ENCODE measurements at regions not wholly inside any gene's neighbourhood (a gene's known extent, or its start where the extent isn't known, plus 50 kb on each side); places are given as distances from the start of the nearest gene placed in this dataset.

- DNase-seq (no peak), ATAC-seq (no peak)
- no peaks in the 10 kb centered on the region for H3K27me3 ChIP-seq (ENCODE audit: low read depth)
- H3K9me3 ChIP-seq: no peaks in the 10 kb centered on the region
- no peak overlapping the region for H3K27ac ChIP-seq
- intact Hi-C loops (cut with DNase I): no loop called here
- no peak overlapping the region for H3K4me3 ChIP-seq
- H3K36me3 ChIP-seq: no peaks in the 10 kb centered on the region
- peaks cover 11% of the 10 kb centered on the region for H3K4me1 ChIP-seq
- TF ChIP-seq CTCF (IDR thresholded peaks at IDR 0.05): no peak
Observed at GRCh38 chr5:124948754-124949275, 202.4 kb upstream of the ZNF608 start.

- no peaks in the 10 kb centered on the region for H3K27me3 ChIP-seq (ENCODE audit: low read depth)
- no peak overlapping the region for H3K27ac ChIP-seq
- H3K9me3 ChIP-seq: no peaks in the 10 kb centered on the region
- no peaks in the 10 kb centered on the region for H3K36me3 ChIP-seq
- peaks cover 11% of the 10 kb centered on the region for H3K4me1 ChIP-seq
- DNase-seq (no peak), ATAC-seq (no peak)
- no peak overlapping the region for H3K4me3 ChIP-seq
- TF ChIP-seq CTCF (IDR thresholded peaks at IDR 0.05): no peak
- intact Hi-C loops (cut with DNase I): no loop called here
Observed at GRCh38 chr5:124949862-124950261, 203.4 kb upstream of the ZNF608 start.

GRCh38 chr5:124951105-124951504 lies 204.7 kb upstream of the ZNF608 start:
- intact Hi-C loops (cut with DNase I): no loop called here
- ATAC-seq (no peak), DNase-seq (no peak)
- Histone ChIP-seq H3K27ac (no peak overlapping the region), H3K36me3 (no peaks in the 10 kb centered on the region), H3K27me3 (ENCODE audit: low read depth) (no peaks in the 10 kb centered on the region), H3K4me3 (no peak overlapping the region), H3K4me1 (peaks cover 11% of the 10 kb centered on the region), H3K9me3 (no peaks in the 10 kb centered on the region)
- no peak for TF ChIP-seq CTCF (IDR thresholded peaks at IDR 0.05)

- no peak for ATAC-seq
- intact Hi-C loops (cut with DNase I): no loop called here
Observed at GRCh38 chr5:124951661-124952060, 205.2 kb upstream of the ZNF608 start.

GRCh38 chr5:124952079-124952478 lies 205.6 kb upstream of the ZNF608 start:
- H3K9me3 ChIP-seq: no peaks in the 10 kb centered on the region
- peaks cover 11% of the 10 kb centered on the region for H3K4me1 ChIP-seq
- TF ChIP-seq CTCF (IDR thresholded peaks at IDR 0.05): no peak
- H3K36me3 ChIP-seq: no peaks in the 10 kb centered on the region
- no peak for DNase-seq
- ATAC-seq: peak in 1 of 2 donors; percentile 50
- no peak overlapping the region for H3K4me3 ChIP-seq
- intact Hi-C loops (cut with DNase I): no loop called here
- no peaks in the 10 kb centered on the region for H3K27me3 ChIP-seq (ENCODE audit: low read depth)
- no peak overlapping the region for H3K27ac ChIP-seq

More at GRCh38 chr5:124951661-124952060, 205.2 kb upstream of the ZNF608 start:
- no peaks in the 10 kb centered on the region for H3K9me3 ChIP-seq
- TF ChIP-seq CTCF (IDR thresholded peaks at IDR 0.05): no peak
- H3K27ac ChIP-seq: no peak overlapping the region
- no peak overlapping the region for H3K4me3 ChIP-seq
- peaks cover 11% of the 10 kb centered on the region for H3K4me1 ChIP-seq
- no peaks in the 10 kb centered on the region for H3K36me3 ChIP-seq
- no peaks in the 10 kb centered on the region for H3K27me3 ChIP-seq (ENCODE audit: low read depth)
- DNase-seq: no peak

- Histone ChIP-seq H3K4me3 (no peak overlapping the region), H3K27ac (no peak overlapping the region), H3K27me3 (ENCODE audit: low read depth) (no peaks in the 10 kb centered on the region), H3K9me3 (no peaks in the 10 kb centered on the region), H3K4me1 (peaks cover 11% of the 10 kb centered on the region), H3K36me3 (no peaks in the 10 kb centered on the region)
- intact Hi-C loops (cut with DNase I): no loop called here
- no peak for ATAC-seq
- no peak for DNase-seq
- no peak for TF ChIP-seq CTCF (IDR thresholded peaks at IDR 0.05)
Observed at GRCh38 chr5:124952566-124952965, 206.1 kb upstream of the ZNF608 start.
